Activated CD8-positive, alpha-beta memory T cell treated with anti-CD3 and anti-CD28 coated beads, Interleukin-2, amount 50 U/mL, for 4 hours (primary cell): ENCODE measurements at regions not wholly inside any gene's neighbourhood (a gene's known extent, or its start where the extent isn't known, plus 50 kb on each side); places are given as distances from the start of the nearest gene placed in this dataset.

Source experiments
- DNase-seq: peaks from one replicate; pipeline ENCODE4 v3.0.0-alpha.2; 2020

DNA sequence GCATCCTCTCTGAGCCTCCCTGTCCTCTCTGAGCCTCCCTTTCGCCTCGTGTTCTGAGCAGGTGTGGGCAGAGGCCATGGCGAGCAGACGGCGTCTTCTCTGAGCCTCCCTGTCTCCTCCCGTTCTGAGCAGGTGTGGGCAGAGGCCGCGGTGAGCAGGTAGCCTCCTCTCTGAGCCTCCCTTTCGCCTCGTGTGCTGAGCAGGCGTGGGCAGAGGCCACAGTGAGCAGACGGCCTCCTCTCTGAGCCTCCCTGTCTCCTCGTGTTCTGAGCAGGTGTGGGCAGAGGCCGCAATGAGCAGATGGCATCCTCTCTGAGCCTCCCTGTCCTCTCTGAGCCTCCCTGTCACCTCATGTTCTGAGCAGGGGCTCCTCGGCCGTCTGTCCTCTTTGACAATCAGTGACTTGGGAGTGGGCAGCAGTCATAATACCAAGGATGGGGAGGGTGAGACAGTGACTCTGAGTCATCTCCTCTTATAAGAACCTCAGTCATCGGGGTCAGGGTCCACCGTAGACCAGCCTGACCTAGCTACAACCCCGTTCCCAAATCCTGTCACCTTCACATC, 395.1 kb upstream of the SALL3 start:
- DNase-seq: no peak

DNA sequence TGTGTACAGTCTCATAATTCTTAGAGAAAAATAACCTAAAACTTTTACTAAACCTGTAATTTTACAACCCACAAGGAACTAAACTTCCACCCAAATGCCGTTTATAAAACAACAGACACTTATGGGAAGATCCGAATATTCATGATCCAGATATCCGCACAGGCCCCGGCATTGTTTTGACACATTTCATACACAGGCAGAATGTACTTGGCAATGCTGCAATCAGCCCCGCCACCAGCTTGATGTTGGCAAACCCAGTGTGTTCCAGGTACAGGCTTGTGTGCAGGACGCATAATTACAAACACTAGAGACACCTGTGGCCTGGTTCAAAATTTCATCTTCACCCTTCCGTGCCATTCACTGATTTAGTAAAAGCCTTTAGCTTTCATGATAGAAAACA, 393.0 kb upstream of the SALL3 start:
- DNase-seq: no peak

DNA sequence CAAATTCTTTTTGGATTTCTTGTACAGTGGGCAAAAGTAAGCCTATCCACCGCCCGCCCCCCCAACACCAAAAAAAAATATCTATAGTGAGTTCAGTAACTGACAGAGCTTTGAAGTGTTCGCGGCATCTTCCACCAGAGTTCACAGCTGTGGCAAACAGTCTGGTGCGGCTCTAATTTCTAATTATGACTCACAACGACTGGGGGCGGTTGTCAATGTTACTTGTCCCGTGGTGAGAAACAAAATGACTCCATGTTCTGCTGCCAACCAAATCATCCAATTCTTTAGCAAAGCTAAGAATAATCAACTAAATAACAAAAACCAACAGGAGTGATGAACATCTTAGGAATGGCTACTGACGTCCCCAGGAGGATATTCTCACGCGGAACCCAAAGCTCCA, 392.5 kb upstream of the SALL3 start:
- no peak for DNase-seq

GRCh38 chr18:78587626-78588600, 391.7 kb upstream of the SALL3 start:
- DNase-seq: no peak

DNA sequence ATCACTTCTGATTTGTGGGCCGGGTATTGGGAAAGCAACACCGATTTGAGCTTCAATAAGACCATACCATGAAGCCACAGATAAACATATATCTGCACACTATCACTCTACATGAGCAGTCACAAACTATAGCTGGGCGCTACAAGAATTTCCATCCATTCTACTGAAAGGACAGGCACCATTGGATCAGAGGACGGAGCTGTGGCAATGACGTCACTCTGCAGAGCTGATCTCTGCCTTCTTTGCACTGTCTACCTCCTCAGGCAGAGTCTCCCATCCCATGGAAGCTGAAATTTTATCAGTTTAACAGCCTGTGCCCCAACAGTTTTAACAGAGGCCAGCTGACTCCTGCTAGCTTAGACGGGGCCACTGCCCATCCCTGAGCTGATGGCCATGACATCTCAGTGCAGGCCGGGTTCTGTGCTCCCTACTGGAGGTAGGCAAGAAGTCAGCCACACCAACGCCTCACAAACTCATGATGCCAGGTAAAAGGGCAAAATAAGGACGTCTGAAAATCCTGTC, 389.6 kb upstream of the SALL3 start:
- DNase-seq: no peak

DNA sequence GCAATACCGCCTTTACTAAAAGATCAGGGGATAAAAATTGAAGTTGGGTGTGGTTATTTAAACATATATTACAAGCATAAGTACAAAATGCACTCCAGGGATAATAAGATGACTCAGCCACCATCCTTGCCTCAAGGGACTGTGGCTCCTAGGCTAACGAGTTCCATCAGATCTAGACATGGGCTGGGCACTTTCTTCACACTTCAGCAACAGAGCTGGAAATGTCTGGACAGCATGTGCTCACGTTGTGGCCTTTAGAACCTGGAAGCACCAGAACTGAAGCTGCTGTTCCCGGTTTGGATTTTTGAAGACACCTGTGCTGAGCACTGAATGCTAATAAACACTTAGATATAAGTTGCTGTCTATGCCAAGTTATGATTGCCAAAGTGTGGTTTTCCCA, 384.2 kb upstream of the SALL3 start:
- no peak for DNase-seq

GRCh38 chr18:78595924-78596573, 383.6 kb upstream of the SALL3 start:
- no peak for DNase-seq

GRCh38 chr18:78596794-78597345, 382.7 kb upstream of the SALL3 start:
- DNase-seq: no peak

DNA sequence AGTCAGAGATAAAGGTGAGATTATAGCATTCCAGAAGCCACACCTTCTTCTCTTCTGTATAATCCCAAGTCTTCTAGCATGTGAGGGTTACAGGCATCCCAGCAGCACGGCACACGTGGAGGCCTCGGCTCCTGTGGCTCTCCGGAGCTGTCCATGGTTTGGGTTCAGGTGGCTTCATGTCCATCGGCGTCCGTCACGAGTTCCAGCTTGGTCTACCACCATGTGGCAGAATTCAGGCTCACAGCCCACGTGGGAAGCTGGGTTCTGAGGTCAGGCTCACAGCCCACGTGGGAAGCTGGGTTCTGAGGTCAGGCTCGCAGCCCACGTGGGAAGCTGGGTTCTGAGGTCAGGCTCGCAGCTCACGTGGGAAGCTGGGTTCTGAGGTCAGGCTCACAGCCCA, 378.3 kb upstream of the SALL3 start:
- DNase-seq: no peak

GRCh38 chr18:78601923-78602322, 377.7 kb upstream of the SALL3 start:
- no peak for DNase-seq

DNA sequence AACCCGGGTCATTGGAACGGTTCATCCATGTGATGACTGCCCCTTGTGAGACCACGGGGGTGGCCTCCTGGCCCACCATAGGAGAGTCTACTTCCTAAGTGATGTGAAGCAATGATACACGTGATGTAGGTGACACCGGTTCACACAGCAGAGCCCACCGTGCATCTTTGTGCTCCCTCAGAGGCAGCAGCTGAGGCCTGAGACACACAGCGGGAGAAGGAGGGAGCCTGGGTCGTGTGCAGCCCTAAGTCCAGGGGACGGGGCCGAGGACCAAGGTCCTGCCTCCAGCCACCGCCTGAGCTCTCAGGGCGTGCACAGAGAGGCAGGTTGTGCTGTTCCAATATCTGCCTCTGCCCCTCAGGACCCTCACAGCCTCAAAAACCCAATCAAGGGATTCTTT, 377.2 kb upstream of the SALL3 start:
- DNase-seq: no peak

GRCh38 chr18:78603102-78603983, 376.3 kb upstream of the SALL3 start:
- DNase-seq: no peak

GRCh38 chr18:78605255-78605654, 374.4 kb upstream of the SALL3 start:
- no peak for DNase-seq

GRCh38 chr18:78607221-78607620, 372.4 kb upstream of the SALL3 start:
- DNase-seq: no peak

DNA sequence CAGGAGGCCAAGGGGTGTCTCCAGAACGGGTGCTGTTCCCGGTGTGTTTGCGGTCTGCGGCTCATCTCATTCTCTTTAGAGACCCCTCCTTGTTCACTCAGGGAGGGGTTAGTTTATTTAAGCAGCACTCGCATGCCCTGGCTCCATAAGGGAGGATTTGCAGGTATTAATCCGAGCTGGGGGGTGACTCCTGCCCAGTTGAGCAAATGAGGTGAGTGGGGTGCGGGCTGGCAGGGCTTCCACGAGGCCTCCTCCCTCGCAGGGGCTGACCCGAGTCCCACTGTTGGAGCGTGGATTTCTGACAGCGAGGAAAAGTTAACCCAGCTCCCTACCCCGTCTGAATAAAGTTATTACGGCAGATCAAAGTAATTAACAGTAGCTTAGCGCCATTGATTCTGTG, 371.8 kb upstream of the SALL3 start:
- DNase-seq: no peak

- no peak for DNase-seq
These were observed 369.4 kb upstream of the SALL3 start for GRCh38 chr18:78610179-78610578.

DNA sequence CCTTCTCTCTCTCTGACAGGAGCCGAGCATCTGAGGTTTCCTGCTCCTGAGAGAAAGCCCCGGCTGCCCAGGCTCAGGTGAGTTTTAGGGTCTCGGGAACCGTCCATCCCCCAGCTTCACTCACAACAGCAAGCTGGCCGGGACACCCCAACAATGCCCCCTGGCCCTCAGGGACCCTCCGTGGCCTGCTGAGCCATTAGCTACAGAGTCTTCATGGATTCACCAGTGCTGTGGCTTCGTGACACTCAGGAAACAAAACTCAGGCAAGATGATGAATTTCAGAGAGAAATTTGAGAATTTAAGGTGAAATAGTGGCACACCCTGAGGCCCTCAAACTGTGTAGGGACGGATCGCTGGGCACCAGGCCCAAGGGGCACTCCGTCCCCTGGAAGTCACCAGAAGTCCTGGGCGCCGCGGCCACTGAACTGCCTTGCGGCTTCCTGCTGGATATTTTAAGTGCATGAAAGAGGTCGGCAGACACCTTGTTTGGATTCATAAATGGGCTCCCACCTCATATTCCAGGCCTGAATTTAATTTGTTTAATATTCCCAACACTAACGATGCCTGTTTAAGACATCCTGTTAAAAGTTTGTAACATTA, 368.3 kb upstream of the SALL3 start:
- DNase-seq: no peak

DNA sequence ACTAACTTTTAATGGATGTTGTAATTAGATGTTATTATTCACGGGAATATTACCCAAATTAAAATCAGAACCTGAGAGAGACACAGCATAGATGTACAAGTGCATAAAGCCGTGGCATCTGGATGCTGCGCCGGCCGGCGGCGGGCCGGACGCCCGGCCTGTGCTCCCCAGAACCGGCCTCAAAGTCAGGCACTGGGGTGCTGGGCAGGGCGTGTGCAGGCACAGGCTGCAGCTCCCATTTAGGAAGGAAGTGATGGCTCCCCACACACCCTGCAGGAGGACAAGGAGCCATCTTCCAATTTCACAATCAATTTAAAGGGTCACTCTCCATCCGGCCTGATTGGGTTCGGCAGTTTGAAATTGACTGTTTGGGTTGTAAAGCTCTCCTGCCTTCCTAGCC, 367.7 kb upstream of the SALL3 start:
- no peak for DNase-seq

GRCh38 chr18:78612318-78612717, 367.3 kb upstream of the SALL3 start:
- no peak for DNase-seq

- DNase-seq: no peak
These were observed 366.8 kb upstream of the SALL3 start for GRCh38 chr18:78612801-78613200.

GRCh38 chr18:78618726-78619125, 360.9 kb upstream of the SALL3 start:
- DNase-seq: no peak

DNA sequence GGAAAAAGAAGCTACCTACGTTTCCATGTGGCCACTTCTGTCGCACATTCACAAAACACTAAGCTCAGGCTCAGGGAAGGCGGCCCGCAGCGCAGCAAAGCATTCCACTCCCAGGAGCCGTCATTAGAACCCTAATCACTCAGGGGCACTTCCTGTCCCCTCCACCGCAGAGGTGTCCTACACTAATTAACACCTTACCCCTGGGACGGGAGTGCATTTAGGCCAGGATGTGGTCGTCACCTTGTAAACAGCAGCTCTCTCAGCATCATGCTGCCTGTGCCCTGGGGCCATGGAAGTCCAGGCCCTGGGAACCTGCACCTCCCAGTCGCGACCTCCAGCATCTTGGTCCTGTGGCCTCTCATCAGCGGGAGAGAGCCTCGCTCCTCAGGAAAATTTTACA, 359.8 kb upstream of the SALL3 start:
- DNase-seq: no peak
